HL-60 (cell line): ENCODE measurements at regions not wholly inside any gene's neighbourhood (a gene's known extent, or its start where the extent isn't known, plus 50 kb on each side); places are given as distances from the start of the nearest gene placed in this dataset.

ENCODE experiments used
- POLR2AphosphoS5 ChIP-seq: IDR thresholded peaks from 2 replicates; pipeline ENCODE4 v1.6.1; 2012; ENCODE audit warnings: low read depth
- TF ChIP-seq, protein P1 (sequence below): IDR thresholded peaks from one replicate; pipeline ENCODE4 v1.5.1; 2011; ENCODE audit warnings: low read length, control low read depth, inconsistent platforms; ENCODE audit not compliant: insufficient read depth
- TF ChIP-seq, protein P2 (sequence below): IDR thresholded peaks from 2 replicates; pipeline ENCODE4 v1.6.1; 2012; ENCODE audit warnings: low read depth; ENCODE audit not compliant: insufficient replicate concordance

DNA sequence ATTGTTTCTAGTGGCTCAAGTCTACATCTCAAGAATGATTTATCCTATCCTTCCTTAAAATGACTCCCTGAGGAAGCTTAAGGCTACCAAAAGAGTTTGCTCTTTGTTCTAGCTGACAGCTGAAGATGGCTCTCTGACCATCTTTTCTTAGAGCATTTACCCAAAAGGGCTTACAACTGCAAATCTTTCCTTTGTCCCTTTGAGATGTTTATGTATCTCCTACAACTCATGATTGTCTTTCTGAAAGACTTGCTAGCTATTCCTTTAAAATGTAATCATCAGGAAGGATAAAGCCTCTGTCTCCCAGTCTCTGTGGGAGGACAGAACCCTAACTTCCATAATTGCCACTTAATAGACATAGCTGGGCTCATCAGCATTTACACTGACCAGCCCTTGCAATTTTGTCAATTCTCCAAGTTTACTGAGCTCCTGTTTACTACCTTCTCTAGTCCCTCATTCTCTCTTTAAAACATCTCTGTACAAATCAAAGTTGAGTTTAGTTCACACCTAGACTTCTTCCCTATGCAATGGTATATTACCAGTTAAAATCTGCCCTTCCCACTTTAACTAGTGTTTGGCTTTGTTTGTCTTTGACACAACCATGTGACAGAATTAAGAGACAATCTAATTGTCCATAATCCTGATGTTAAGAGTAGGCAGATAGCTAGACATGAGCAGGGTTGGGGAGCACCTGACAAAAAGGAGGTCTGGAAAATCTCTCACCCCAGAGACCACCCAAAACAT, 188.2 kb downstream of the PTH2R start:
- TF ChIP-seq, protein P1, sequence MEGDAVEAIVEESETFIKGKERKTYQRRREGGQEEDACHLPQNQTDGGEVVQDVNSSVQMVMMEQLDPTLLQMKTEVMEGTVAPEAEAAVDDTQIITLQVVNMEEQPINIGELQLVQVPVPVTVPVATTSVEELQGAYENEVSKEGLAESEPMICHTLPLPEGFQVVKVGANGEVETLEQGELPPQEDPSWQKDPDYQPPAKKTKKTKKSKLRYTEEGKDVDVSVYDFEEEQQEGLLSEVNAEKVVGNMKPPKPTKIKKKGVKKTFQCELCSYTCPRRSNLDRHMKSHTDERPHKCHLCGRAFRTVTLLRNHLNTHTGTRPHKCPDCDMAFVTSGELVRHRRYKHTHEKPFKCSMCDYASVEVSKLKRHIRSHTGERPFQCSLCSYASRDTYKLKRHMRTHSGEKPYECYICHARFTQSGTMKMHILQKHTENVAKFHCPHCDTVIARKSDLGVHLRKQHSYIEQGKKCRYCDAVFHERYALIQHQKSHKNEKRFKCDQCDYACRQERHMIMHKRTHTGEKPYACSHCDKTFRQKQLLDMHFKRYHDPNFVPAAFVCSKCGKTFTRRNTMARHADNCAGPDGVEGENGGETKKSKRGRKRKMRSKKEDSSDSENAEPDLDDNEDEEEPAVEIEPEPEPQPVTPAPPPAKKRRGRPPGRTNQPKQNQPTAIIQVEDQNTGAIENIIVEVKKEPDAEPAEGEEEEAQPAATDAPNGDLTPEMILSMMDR: no peak
- no peak for TF ChIP-seq POLR2AphosphoS5
- TF ChIP-seq, protein P2, sequence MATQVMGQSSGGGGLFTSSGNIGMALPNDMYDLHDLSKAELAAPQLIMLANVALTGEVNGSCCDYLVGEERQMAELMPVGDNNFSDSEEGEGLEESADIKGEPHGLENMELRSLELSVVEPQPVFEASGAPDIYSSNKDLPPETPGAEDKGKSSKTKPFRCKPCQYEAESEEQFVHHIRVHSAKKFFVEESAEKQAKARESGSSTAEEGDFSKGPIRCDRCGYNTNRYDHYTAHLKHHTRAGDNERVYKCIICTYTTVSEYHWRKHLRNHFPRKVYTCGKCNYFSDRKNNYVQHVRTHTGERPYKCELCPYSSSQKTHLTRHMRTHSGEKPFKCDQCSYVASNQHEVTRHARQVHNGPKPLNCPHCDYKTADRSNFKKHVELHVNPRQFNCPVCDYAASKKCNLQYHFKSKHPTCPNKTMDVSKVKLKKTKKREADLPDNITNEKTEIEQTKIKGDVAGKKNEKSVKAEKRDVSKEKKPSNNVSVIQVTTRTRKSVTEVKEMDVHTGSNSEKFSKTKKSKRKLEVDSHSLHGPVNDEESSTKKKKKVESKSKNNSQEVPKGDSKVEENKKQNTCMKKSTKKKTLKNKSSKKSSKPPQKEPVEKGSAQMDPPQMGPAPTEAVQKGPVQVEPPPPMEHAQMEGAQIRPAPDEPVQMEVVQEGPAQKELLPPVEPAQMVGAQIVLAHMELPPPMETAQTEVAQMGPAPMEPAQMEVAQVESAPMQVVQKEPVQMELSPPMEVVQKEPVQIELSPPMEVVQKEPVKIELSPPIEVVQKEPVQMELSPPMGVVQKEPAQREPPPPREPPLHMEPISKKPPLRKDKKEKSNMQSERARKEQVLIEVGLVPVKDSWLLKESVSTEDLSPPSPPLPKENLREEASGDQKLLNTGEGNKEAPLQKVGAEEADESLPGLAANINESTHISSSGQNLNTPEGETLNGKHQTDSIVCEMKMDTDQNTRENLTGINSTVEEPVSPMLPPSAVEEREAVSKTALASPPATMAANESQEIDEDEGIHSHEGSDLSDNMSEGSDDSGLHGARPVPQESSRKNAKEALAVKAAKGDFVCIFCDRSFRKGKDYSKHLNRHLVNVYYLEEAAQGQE: no peak
